Inflammatory macrophage treated with lipopolysaccharide for 4 hours (primary cell): ENCODE measurements at regions not wholly inside any gene's neighbourhood (a gene's known extent, or its start where the extent isn't known, plus 50 kb on each side); places are given as distances from the start of the nearest gene placed in this dataset.

Experiments used
- DNase-seq: peaks from one replicate; pipeline ENCODE4 v3.0.0-alpha.2; 2020

DNA sequence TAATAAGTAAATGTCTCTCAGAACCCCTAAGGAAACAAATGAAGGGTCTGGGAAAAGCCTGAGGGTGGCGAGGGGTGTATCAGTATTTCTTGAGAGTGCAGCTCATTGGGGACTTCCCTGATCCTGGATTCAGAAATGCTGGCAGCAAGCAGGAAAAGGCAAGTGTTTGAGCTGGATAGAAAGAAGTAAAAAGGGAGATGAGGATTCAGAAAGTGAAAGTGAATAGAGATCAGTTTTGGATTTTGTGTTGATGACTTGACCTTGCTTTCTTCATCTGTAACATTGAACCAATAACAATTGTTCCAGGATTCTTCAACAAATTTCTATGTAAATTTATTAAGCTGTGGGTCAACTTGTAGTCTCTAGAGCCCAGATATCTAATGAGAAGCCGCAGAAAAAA, 66.9 kb upstream of the CTSC start:
- peak; percentile 69 for DNase-seq

GRCh38 chr11:88402784-88403183, 65.2 kb upstream of the CTSC start:
- DNase-seq, result no peak

DNA sequence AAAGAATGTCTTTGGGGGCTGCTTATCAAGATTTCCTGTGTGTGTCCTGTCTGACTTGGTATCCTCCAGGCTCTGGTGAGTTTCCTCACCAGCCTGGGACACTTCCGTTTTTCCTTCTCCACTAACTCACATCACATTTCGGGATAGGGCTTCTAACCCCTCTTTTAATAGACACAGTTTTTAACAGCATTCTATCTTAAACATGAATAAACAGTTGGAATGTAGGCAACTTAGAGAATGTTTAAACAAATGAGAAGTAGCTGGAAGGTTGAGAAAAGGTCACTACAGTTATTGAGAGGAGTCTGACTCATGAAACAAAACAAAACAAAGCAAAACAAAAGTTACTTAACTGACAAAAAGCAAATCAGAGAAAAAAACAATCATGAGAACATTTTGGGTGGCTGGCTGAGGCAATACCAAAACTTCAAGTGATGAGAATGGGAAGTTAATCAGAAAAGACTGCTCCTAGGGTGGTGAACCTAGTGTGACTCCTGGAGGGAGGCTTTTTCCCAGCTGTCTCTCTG, 64.7 kb upstream of the CTSC start:
- DNase-seq, result peak; percentile 95

DNA sequence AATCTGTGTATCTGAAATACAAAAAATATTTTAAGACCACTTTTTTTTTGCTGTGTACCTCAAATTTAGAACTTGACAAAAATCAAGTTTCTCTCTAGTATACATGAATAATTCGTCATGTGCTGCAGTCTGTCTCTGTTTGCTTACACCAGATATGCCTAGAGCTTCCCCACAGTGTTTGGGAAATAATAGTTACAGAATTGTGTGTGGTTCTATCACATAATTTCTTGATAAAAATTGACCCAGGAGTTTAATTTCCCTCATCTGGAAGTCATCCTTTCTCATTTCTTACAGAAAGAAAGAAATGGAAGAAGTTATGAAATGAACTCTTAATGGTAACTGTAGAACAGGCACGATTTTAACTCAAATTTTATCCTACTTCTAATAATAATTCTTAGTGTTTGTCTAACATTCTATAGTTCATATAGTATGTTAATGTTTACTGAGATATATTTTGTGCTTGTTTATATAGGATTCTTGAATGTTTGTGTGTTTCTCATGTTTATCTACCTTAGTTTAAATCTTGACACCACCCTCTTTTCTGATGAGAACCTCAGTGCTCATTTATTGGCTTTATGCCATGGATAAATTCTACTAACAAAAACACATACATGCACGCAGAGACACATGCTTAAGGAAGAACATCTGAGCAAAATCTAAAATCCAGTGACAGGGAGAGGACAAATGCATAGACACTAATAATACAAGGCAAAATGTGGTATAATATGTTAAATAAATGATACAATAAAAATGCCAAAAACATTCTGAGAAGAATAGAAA, 61.4 kb upstream of the CTSC start:
- no peak for DNase-seq

- DNase-seq, result peak; percentile 64
Measured at GRCh38 chr11:88398372-88398771, 60.8 kb upstream of the CTSC start.

DNA sequence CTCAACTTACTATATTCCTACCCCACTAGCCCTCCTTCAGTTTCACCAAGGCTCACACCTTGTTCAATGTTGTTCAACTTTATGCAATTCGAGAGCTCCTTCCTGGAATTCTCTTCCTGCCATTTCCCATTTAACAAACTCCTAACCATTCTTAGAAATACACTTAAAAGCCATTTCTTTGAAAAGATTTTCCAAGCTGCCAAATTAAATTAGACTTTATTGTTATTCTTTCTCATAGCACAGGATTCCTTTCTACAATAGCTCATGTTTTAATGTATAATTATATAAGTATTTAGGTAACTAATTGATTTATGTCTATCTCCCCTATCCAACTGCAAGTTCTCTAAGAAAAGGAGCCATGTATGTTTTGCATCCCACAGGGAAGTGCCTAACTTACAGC, 52.7 kb upstream of the CTSC start:
- no peak for DNase-seq

- DNase-seq, result no peak
Measured at GRCh38 chr11:88387957-88388356, 50.4 kb upstream of the CTSC start.
